DMS 273 (cell line): ENCODE measurements at regions not wholly inside any gene's neighbourhood (a gene's known extent, or its start where the extent isn't known, plus 50 kb on each side); places are given as distances from the start of the nearest gene placed in this dataset.
"Not testable (repeated sequence)": the region's sequence is repeated elsewhere in the genome, so short reads cannot be mapped to it uniquely, and the experiment has no call there.

Source experiments
- DNase-seq: peaks from one replicate; lab custom pipeline; 2025; ENCODE audit not compliant: unreplicated experiment; lab: John Stamatoyannopoulos, UW

DNA sequence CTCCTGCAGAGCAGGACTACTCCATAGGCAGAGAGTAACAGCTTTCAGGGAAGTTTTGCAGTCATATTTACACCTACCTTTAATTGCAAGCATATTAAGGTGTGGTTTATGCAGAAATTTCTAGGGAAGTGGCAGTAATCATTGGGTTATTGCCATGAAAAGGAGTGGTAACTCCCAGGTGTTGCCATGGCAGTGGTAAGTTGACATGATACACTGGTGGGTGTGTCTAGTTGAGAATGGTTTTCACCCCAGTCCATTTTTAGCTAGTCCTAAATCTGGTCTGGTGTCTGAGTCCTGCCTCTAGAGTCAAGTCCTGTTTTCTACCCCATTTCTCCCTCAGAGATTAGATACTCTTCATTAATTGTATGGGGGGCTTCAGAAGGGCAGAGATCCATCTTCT lies 128.4 kb upstream of the GMNC start:
- DNase-seq: no peak

DNA sequence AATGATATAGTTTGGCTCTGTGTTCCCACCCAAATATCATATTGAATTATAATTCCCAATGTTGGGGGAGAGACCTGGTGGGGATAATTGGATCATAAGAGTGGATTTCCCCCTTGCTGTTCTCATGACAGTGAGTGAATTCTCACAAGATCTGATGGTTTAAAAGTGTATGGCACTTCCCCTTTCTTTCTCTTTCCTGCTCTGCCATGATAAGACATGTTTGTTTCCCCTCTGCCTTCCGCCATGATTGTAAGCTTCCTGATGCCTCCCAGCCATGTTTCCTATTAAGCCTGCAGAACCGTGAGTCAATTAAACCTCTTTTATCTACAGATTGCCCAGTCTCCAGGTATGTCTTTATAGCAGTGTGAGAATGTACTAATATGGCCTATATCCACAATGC lies 126.7 kb upstream of the GMNC start:
- DNase-seq: no peak

DNA sequence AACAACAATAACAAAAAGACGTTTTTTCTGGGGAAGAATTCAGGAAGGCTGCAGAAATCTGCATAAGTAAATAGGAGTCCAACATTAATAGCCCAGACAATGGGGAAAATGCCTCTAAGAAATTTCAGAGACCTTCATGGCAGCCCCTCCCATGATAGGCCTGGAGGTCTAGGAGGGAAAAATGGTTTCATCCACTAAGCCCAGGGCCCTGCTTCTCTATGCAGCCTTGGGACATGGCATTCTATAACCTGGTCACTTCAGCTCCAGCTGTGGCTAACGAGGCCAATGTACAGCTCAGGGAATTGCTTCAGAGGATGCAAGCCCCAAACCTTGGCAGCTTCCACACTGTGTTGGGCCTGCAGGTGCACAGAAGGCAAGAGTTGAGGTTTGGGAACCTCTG lies 125.6 kb upstream of the GMNC start:
- no peak for DNase-seq

DNA sequence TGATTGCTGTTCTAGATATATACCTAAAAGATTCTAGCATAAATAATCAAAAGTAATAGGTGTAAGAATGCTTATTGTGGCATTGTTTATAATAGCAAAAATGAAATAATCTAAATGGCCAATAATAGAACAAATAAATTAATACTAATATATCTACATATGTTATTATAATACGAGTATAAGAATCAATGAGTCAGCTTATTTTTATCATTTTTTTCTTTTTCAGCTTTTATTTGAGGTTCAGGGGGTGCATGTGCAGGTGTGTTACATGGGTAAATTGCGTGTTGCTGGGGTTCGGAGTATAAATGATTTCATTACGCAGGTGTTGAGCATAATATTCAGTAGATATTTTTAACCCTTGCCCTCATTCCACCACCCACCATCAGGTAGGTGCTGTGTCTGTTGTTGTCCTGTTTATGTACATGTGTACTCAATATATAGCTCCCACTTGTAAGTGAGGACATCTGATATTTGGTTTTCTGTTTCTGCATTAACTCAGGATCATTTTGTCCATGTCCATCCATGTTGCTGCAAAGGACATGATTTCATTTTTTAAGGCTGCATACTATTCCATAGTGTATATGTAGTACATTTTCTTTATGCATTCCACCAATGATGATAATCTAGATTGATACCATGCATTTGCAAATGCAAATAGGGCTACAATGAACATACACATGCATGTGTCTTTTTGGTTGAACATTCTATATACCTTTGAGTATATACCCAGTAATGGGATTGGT lies 122.2 kb upstream of the GMNC start:
- DNase-seq: no peak

DNA sequence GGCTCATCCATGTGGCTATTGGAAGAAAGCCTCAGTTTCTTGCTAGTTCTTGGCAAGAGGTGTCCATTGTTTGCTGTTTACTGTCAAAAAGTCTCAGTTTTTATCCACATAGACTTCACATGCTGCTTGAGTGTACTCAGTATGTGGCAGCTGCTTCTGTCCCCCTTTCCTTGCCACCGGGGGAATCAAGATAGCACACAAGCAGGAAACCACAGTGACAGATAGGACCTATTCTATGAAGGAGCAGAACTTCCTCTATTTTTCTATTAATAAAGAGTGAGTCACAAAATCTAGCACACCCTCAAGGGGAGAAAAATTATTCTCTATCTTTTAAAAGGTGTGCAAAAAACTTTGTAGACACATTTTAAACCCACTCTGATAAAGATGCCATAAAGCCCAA lies 121.4 kb upstream of the GMNC start:
- DNase-seq: no peak

DNA sequence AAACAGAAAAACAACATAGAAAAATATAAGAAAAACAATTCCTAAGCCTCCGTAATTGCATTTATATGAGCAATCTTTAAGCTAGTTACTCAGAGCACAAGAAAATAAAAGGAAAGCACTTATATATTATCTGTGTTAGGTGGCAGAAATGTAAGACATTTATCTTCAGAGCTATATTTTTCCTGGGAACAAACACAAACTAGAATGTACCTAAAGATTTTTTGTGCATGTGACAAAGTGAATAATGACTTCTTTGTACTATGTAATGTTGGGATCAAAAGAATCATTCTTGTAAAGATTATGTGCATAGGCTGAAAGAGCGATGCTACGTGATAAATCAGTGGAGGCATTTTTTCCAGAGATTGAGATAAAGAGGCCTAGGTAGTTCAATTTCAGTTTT lies 111.3 kb upstream of the GMNC start:
- DNase-seq: no peak

DNA sequence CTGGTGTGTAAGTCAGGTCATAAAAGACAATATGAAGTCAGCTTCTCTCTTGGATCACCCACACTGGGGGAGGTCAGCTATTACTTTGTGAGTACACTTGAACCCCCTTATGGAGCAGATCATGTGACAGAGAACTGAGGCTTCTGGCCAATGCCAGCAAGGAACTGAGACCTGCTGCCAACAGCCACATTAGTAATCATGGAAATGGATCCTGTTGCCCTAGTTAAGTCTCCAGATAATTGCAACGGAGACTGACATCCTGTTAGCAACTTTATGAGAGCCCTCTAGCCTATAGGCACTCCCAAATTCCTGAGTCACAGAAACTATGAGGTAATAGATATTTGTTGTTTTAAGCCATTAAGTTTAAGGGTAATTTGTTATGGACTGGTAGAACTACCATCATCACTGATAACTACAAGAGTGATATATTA lies 110.4 kb upstream of the GMNC start:
- no peak for DNase-seq

DNA sequence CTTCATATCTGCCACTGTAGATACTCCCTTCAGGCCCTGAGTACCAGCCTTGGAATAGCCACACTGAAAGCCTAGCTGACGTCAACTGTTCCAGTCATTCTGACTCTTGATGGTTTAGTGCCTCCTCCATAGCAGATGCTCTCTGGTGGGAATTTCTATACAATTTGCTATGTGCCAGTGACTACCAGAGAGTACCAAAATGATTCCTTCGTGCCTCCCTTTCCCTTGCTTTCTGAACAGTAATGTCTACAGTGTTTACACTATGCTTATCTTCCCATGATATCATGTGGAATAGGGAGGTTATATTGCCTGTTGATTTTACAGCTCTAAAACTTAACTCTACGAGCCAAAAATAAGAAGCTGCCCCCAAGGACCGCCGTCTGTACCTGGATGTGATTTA lies 109.7 kb upstream of the GMNC start:
- no peak for DNase-seq

DNA sequence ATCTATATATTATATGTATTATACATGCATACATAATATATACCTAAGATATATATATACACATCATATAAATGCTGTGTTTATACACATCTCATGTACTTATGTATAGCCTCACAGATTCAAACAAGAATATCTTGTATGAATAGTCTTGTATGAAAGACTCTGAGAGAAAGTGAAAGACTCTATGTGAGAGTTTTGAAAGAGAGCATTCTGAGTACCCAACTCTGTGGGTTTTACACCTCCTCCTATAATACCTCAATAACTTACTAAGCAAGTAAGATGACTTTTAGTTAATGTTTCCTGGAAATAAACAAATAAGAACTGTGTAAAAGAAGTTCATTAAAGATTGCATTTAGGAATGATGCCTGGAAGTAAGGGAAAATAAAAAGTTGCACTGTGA lies 108.1 kb upstream of the GMNC start:
- DNase-seq: no peak

DNA sequence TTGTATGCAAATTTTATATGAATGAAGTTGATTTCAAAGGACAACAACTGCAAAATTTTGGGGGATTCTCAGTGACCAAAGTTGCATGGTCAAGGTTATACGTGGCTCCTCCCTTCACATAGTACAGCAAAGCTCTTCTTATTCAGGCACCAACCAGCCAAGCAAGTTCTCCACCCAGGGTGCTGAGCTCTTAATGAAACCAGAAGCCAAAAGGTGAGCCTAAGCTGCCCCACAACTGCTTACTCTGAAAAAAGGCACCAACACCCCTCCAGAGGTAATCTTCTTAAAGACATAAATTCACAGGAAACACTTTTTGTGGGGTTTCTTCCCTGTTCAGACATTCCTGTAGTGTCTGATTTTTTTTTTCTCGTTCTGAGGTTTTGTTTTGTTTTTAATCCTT lies 106.1 kb upstream of the GMNC start:
- DNase-seq: no peak

DNA sequence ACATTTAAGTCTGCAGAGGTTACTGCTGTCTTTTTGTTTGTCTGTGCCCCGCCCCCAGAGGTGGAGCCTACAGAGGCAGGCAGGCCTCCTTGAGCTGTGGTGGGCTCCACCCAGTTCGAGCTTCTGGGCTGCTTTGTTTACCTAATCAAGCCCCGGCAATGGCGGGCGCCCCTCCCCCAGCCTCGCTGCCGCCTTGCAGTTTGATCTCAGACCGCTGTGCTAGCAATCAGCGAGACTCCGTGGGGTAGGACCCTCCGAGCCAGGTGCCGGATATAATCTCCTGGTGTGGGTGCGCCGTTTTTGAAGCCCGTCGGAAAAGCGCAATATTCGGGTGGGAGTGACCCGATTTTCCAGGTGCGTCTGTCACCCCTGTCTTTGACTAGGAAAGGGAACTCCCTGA lies 102.4 kb upstream of the GMNC start:
- not testable (repeated sequence) for DNase-seq

DNA sequence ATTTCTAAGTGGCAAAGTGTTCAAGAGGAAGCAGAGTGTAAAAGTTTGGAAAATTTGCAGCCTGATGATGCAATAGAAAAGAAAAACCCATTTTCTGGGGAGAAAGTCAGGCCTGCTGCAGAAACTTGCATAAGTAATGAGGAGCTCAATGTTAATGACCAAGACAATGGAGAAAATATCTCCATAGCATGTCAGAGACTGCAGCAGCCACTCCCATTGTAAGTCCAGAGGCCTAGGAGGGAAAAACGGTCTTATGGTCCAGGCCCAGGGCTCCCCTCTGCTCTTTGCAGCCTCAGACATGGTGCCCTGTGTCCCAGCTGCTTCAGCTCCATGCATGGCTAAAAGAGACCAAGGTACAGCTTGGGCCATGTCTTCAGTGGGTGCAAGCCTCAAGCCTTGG lies 96.6 kb upstream of the GMNC start:
- DNase-seq: no peak

DNA sequence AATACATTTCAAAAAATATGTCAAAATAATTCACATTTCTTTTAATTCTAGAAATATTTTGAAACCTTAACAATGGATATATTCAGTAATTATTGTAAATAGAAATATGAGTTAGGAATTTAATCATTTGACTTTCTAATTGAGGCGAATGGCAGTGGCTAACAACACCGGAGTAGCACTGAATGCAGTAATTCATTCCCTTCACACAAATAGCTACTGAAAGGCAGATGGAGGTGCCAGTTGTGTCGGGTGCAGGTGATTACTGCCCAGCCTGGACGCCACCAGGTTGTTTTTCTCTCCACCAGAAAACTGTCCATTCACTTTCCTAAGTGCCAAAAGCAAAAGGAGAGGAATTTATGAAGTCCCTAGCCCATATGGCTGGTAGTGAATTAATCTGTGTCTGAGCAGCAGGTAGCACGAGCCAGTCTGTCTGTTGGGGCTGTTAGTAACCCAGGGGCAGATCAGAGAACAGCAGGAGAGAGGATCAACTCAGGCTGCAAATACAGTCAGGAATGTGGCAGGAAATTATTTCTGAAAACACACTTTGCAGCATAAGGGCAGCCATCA lies 79.3 kb upstream of the GMNC start:
- peak; percentile 68 for DNase-seq

DNA sequence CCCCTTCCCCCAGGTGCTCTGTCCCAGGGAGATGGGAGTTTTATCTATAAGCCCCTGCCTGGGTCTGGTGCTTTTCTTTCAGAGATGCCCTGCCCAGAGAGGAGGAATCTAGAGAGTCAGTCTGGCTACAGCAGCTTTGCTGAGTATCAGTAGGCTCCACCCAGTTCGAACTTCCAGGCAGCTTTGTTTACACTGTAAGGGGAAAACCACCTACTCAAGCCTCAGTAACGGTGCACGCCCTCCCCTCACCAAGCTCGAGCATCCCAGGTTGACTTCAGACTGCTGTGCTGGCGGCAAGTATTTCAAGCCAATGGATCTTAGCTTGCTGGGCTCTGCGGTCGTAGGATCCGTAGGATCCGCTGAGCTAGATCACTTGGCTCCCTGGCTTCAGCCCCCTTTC lies 72.1 kb upstream of the GMNC start:
- DNase-seq: not testable (repeated sequence)

DNA sequence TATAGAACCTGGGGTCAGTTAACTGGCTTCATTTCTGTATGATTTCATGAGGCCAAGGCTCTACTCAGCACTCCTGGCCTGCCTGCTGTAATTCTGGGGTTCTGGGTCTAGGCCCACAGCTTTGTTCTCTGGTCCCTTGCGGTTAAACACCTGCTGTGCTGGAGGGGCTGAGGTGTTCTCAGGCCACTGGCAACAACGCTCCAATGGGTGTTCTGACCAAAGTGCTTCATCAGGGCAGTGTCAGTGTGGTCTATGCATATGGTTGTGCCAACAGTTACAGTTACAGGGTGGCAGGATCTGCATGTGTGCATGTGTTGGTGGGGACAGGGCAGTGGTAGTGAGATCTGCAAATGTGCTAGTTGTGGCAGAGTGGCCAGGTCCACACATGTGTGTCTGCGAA lies 64.1 kb upstream of the GMNC start:
- DNase-seq: no peak

DNA sequence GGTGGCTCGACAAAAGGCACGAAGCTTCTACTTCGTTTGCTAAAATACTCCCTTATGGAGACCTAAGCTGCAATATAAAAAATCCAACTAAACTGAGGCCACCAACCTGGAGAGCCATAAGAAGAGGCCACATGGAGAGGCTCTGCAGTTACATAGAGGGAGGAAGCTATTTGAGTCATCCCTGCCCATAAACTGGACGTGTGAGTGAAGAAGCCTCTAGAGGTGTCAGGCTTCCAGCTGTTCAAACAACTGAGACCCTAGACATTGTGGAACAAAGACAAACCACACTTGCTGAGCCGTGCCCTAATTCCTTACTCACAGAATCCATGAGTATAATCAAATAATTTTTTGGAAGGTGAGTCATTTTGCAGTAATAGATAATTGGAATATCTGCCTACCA lies 50.2 kb upstream of the GMNC start:
- DNase-seq: no peak
